Fibroblast of lung (primary cell): ENCODE measurements at regions not wholly inside any gene's neighbourhood (a gene's known extent, or its start where the extent isn't known, plus 50 kb on each side); places are given as distances from the start of the nearest gene placed in this dataset.

ENCODE experiments used
- DNase-seq, 2 donors: peaks; one replicate each; pipeline versions ENCODE4 v3.0.0 to v3.0.0-alpha.2; 2010; ENCODE audit warnings: low read depth in 2 of 2
- H2AFZ ChIP-seq: 2 replicates; pipeline ENCODE4 v1.5.1; 2012; ENCODE audit warnings: low read length, control low read depth, inconsistent platforms
- H3K27ac ChIP-seq: 2 replicates; pipeline ENCODE4 v1.5.1; 2011; ENCODE audit warnings: low read length, control low read depth; ENCODE audit not compliant: insufficient read depth
- H3K27me3 ChIP-seq: 2 replicates; pipeline ENCODE4 v1.5.1; 2011; ENCODE audit warnings: mild to moderate bottlenecking, low read length; ENCODE audit not compliant: control insufficient read depth, insufficient read depth
- H3K36me3 ChIP-seq: 2 replicates; pipeline ENCODE4 v1.5.1; 2011; ENCODE audit warnings: low read length; ENCODE audit not compliant: control insufficient read depth, insufficient read depth
- H3K4me1 ChIP-seq: 2 replicates; pipeline ENCODE4 v1.5.1; 2011; ENCODE audit warnings: low read length; ENCODE audit not compliant: control insufficient read depth, insufficient read depth; ENCODE audit errors: extremely low read depth
- H3K4me2 ChIP-seq: 2 replicates; pipeline ENCODE4 v1.5.1; 2011; ENCODE audit warnings: low read length, control low read depth; ENCODE audit not compliant: insufficient read depth; ENCODE audit errors: extremely low read depth
- H3K4me3 ChIP-seq, 4 experiments: fragments of 200-600 bp in 1 of 4; sonication (generic) in 1 of 4; replicated peaks in 1 of 4; 2 replicates each; pipeline ENCODE4 v1.5.1; 2011 to 2016; ENCODE audit warnings: low read length in 4 of 4, low read depth in 3 of 4, mild to moderate bottlenecking in 3 of 4, control low read depth in 2 of 4, inconsistent platforms in 1 of 4, mixed read lengths in 1 of 4; ENCODE audit not compliant: insufficient read depth in 1 of 4; ENCODE audit errors: control extremely low read depth in 1 of 4
- H3K79me2 ChIP-seq: 2 replicates; pipeline ENCODE4 v1.5.1; 2012; ENCODE audit warnings: mild to moderate bottlenecking, low read length, inconsistent platforms; ENCODE audit not compliant: control insufficient read depth, insufficient read depth
- H3K9ac ChIP-seq: 2 replicates; pipeline ENCODE4 v1.5.1; 2011; ENCODE audit warnings: mild to moderate bottlenecking, low read length, control low read depth; ENCODE audit not compliant: insufficient read depth
- H3K9me3 ChIP-seq: 2 replicates; pipeline ENCODE4 v1.5.1; 2012; ENCODE audit warnings: low read depth, low read length; ENCODE audit not compliant: control insufficient read depth, insufficient read depth
- H4K20me1 ChIP-seq: 2 replicates; pipeline ENCODE4 v1.5.1; 2011; ENCODE audit warnings: low read length; ENCODE audit not compliant: control insufficient read depth, insufficient read depth; ENCODE audit errors: extremely low read depth
- CTCF ChIP-seq, 2 donors: IDR thresholded peaks in 1 of 2; conservative IDR thresholded peaks in 1 of 2; 1 replicate in 1 of 2; 2 replicates in 1 of 2; pipeline ENCODE4 v1.5.1; 2011 to 2012; ENCODE audit warnings: low read length in 2 of 2, control low read depth in 1 of 2, inconsistent platforms in 1 of 2, low read depth in 1 of 2, mild to moderate bottlenecking in 1 of 2
- EZH2 ChIP-seq: IDR thresholded peaks from 2 replicates; pipeline ENCODE4 v1.5.1; 2012; ENCODE audit warnings: low read length, control low read depth, mild to moderate bottlenecking; ENCODE audit errors: missing control alignments

- Histone ChIP-seq H3K4me3 (no peak overlapping the region), H3K4me1 (no peaks in the 10 kb centered on the region), H3K36me3 (no peaks in the 10 kb centered on the region), H3K79me2 (no peaks in the 10 kb centered on the region), H2AFZ (no peak overlapping the region), H3K4me2 (no peak overlapping the region), H4K20me1 (no peaks in the 10 kb centered on the region), H3K27me3 (no peaks in the 10 kb centered on the region), H3K9ac (no peak overlapping the region), H3K9me3 (no peaks in the 10 kb centered on the region), H3K27ac (no peak overlapping the region)
- TF ChIP-seq CTCF (conservative IDR thresholded peaks at IDR 0.05 in 1 of 2, IDR thresholded peaks at IDR 0.05 in 1 of 2; ENCODE audit: low read depth in 1 of 2, low read length in 2 of 2) (no peak), EZH2 (no peak)
- DNase-seq: no peak
Observed at GRCh38 chr1:106178791-106179190, 877.7 kb upstream of the PRMT6 start.

GRCh38 chr1:106181866-106182265 is 874.6 kb upstream of the PRMT6 start:
- TF ChIP-seq CTCF (conservative IDR thresholded peaks at IDR 0.05 in 1 of 2, IDR thresholded peaks at IDR 0.05 in 1 of 2; ENCODE audit: low read depth in 1 of 2, low read length in 2 of 2) (no peak), EZH2 (no peak)
- H3K4me3 ChIP-seq: no peak overlapping the region

GRCh38 chr1:106185089-106185488 is 871.4 kb upstream of the PRMT6 start:
- Histone ChIP-seq H3K4me3 (no peak overlapping the region), H3K36me3 (no peaks in the 10 kb centered on the region), H3K9ac (no peak overlapping the region), H3K9me3 (no peaks in the 10 kb centered on the region), H2AFZ (no peak overlapping the region), H3K4me1 (no peaks in the 10 kb centered on the region), H4K20me1 (no peaks in the 10 kb centered on the region), H3K27me3 (no peaks in the 10 kb centered on the region), H3K4me2 (no peak overlapping the region), H3K27ac (no peak overlapping the region), H3K79me2 (no peaks in the 10 kb centered on the region)
- DNase-seq: no peak
- TF ChIP-seq EZH2: no peak

More at GRCh38 chr1:106181866-106182265, 874.6 kb upstream of the PRMT6 start:
- H3K9me3 ChIP-seq: no peaks in the 10 kb centered on the region
- H3K36me3 ChIP-seq: no peaks in the 10 kb centered on the region
- no peak overlapping the region for H3K27ac ChIP-seq
- no peaks in the 10 kb centered on the region for H3K4me1 ChIP-seq
- no peak for DNase-seq
- no peaks in the 10 kb centered on the region for H3K79me2 ChIP-seq
- H3K9ac ChIP-seq: no peak overlapping the region
- H3K4me2 ChIP-seq: no peak overlapping the region
- no peak overlapping the region for H2AFZ ChIP-seq
- H3K27me3 ChIP-seq: no peaks in the 10 kb centered on the region
- no peaks in the 10 kb centered on the region for H4K20me1 ChIP-seq
